SK-N-SH (cell line): ENCODE measurements at regions not wholly inside any gene's neighbourhood (a gene's known extent, or its start where the extent isn't known, plus 50 kb on each side); places are given as distances from the start of the nearest gene placed in this dataset.

Experiments used
- CHD2 ChIP-seq: fragments of 150-350 bp; IDR thresholded peaks from 2 replicates; pipeline ENCODE4 v1.6.1; 2018; ENCODE audit warnings: low read length; ENCODE audit not compliant: partially characterized antibody
- EP300 ChIP-seq, 2 experiments: IDR thresholded peaks; 2 replicates each; pipeline versions ENCODE4 v1.4.0 to v1.6.1; 2012; ENCODE audit warnings: borderline replicate concordance in 1 of 2, low read depth in 1 of 2, low read length in 1 of 2
- FOSL2 ChIP-seq: IDR thresholded peaks from 2 replicates; pipeline ENCODE4 v1.4.0; 2012; ENCODE audit warnings: low read depth, mild to moderate bottlenecking, moderate library complexity, borderline replicate concordance
- FOXM1 ChIP-seq: IDR thresholded peaks from 2 replicates; pipeline ENCODE4 v1.4.0; 2012; ENCODE audit warnings: low read depth, mild to moderate bottlenecking
- GATA2 ChIP-seq: sonication (generic); formaldehyde crosslinking; IDR thresholded peaks from 2 replicates; pipeline ENCODE4 v1.5.0; 2020; ENCODE audit warnings: mild to moderate bottlenecking, missing genetic modification reagents
- POLR2AphosphoS5 ChIP-seq: IDR thresholded peaks from 2 replicates; pipeline ENCODE4 v1.6.1; 2012; ENCODE audit warnings: low read depth, low read length
- RFX5 ChIP-seq: IDR thresholded peaks from 2 replicates; pipeline ENCODE4 v1.6.1; 2012; ENCODE audit warnings: mild to moderate bottlenecking, improper control_type of control experiment, low read length
- SIN3A ChIP-seq: IDR thresholded peaks from 2 replicates; pipeline ENCODE4 v1.6.1; 2012; ENCODE audit warnings: low read depth, mild to moderate bottlenecking, low read length, moderate library complexity, borderline replicate concordance
- TAF1 ChIP-seq: IDR thresholded peaks from 2 replicates; pipeline ENCODE4 v1.6.1; 2012; ENCODE audit warnings: low read depth, mild to moderate bottlenecking, low read length, moderate library complexity, borderline replicate concordance
- TCF12 ChIP-seq: IDR thresholded peaks from 2 replicates; pipeline ENCODE4 v1.4.0; 2012
- TF ChIP-seq, protein P1 (sequence below): fragments of 200-600 bp; sonication (generic); IDR thresholded peaks from 2 replicates; pipeline ENCODE4 v1.6.1; 2017; ENCODE audit warnings: antibody characterized with exemption, mild to moderate bottlenecking, moderate library complexity
- TF ChIP-seq, protein P2 (sequence below): IDR thresholded peaks from 2 replicates; pipeline ENCODE4 v1.6.1; 2012; ENCODE audit warnings: mild to moderate bottlenecking, low read depth, low read length, moderate library complexity
- TF ChIP-seq, protein P3 (sequence below): IDR thresholded peaks from 2 replicates; pipeline ENCODE4 v1.4.0; 2012; ENCODE audit warnings: low read depth
- TF ChIP-seq, protein P4 (sequence below): fragments of 150-350 bp; IDR thresholded peaks from 2 replicates; pipeline ENCODE4 v1.6.1; 2017; ENCODE audit warnings: antibody characterized with exemption, low read length, low read depth, borderline replicate concordance

DNA sequence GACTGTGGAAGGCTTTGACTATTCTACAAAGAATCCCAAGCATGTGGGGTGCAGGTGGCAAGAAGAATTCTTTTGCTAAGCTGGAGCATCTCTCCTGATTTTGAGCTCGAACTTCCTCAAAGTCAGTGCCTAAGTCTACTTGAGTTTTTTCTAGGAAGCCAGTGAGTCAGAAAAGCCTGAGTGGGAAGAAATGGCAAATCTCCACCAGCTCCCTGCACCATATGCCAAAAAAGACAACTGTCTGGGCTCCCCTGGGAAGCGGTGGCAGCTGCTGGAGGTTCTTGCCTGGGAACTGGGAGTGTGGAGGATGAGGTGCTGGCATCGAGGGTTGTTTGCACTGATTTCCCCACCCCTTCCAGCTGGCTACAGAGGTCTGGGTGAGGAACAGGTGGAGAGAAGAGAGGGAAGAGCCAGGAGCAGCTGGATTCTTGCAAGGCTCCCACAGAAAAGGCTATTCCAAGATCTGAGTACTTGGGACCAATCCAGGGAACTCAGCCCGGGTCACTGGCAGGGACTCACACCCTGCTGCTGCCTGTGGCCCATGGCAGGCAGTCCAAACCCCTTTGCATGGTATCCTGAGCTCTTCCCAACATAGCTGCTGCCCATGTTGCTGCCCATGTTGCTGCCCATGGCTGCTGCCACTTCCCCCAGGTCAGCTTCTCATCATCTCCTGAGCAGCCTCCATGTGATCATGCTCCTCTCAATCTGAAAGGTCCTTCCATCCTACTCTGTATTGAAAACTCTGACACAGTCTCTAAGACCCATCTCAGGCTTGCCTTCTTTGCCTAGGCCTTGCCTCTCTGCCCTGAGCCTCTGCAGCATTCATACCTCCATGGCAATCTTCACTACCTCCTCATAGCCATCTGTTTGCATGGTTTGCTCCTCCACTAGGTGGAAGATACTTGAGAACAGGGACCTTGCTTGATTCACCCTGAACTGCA is 128.3 kb upstream of the SPATS2L start:
- TF ChIP-seq POLR2AphosphoS5 (no peak), TAF1 (no peak), RFX5 (no peak), CHD2 (no peak), FOSL2 (no peak), EP300 (IDR thresholded peaks at IDR 0.05; ENCODE audit: borderline replicate concordance in 1 of 2, low read depth in 1 of 2, low read length in 1 of 2) (no peak), TCF12 (no peak), FOXM1 (no peak), SIN3A (no peak), GATA2 (no peak)
- TF ChIP-seq, protein P1, sequence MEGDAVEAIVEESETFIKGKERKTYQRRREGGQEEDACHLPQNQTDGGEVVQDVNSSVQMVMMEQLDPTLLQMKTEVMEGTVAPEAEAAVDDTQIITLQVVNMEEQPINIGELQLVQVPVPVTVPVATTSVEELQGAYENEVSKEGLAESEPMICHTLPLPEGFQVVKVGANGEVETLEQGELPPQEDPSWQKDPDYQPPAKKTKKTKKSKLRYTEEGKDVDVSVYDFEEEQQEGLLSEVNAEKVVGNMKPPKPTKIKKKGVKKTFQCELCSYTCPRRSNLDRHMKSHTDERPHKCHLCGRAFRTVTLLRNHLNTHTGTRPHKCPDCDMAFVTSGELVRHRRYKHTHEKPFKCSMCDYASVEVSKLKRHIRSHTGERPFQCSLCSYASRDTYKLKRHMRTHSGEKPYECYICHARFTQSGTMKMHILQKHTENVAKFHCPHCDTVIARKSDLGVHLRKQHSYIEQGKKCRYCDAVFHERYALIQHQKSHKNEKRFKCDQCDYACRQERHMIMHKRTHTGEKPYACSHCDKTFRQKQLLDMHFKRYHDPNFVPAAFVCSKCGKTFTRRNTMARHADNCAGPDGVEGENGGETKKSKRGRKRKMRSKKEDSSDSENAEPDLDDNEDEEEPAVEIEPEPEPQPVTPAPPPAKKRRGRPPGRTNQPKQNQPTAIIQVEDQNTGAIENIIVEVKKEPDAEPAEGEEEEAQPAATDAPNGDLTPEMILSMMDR = no peak
- TF ChIP-seq, protein P2, sequence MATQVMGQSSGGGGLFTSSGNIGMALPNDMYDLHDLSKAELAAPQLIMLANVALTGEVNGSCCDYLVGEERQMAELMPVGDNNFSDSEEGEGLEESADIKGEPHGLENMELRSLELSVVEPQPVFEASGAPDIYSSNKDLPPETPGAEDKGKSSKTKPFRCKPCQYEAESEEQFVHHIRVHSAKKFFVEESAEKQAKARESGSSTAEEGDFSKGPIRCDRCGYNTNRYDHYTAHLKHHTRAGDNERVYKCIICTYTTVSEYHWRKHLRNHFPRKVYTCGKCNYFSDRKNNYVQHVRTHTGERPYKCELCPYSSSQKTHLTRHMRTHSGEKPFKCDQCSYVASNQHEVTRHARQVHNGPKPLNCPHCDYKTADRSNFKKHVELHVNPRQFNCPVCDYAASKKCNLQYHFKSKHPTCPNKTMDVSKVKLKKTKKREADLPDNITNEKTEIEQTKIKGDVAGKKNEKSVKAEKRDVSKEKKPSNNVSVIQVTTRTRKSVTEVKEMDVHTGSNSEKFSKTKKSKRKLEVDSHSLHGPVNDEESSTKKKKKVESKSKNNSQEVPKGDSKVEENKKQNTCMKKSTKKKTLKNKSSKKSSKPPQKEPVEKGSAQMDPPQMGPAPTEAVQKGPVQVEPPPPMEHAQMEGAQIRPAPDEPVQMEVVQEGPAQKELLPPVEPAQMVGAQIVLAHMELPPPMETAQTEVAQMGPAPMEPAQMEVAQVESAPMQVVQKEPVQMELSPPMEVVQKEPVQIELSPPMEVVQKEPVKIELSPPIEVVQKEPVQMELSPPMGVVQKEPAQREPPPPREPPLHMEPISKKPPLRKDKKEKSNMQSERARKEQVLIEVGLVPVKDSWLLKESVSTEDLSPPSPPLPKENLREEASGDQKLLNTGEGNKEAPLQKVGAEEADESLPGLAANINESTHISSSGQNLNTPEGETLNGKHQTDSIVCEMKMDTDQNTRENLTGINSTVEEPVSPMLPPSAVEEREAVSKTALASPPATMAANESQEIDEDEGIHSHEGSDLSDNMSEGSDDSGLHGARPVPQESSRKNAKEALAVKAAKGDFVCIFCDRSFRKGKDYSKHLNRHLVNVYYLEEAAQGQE = no peak
- TF ChIP-seq, protein P3, sequence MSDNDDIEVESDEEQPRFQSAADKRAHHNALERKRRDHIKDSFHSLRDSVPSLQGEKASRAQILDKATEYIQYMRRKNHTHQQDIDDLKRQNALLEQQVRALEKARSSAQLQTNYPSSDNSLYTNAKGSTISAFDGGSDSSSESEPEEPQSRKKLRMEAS = no peak
- TF ChIP-seq, protein P4, sequence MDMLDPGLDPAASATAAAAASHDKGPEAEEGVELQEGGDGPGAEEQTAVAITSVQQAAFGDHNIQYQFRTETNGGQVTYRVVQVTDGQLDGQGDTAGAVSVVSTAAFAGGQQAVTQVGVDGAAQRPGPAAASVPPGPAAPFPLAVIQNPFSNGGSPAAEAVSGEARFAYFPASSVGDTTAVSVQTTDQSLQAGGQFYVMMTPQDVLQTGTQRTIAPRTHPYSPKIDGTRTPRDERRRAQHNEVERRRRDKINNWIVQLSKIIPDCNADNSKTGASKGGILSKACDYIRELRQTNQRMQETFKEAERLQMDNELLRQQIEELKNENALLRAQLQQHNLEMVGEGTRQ = no peak
